ENCODE measurements at regions not wholly inside any gene's neighbourhood (a gene's known extent, or its start where the extent isn't known, plus 50 kb on each side); places are given as distances from the start of the nearest gene placed in this dataset.

- no peak for TF ChIP-seq NFE2L2 (IDR thresholded peaks at IDR 0.05; ENCODE audit: low read depth, low read length)
- TF ChIP-seq CTCF (conservative IDR thresholded peaks at IDR 0.05; ENCODE audit: low read depth, low read length), result no peak
- TF ChIP-seq USF2 (IDR thresholded peaks at IDR 0.05; ENCODE audit: low read depth, low read length), result no peak
- TF ChIP-seq POLR2A (IDR thresholded peaks at IDR 0.05; ENCODE audit: low read depth, low read length), result no peak
- TF ChIP-seq FOS (IDR thresholded peaks at IDR 0.05; ENCODE audit: low read depth, low read length), result no peak
- TF ChIP-seq CEBPB (IDR thresholded peaks at IDR 0.05; ENCODE audit: low read depth, low read length), result no peak
- no peak for TF ChIP-seq BHLHE40 (IDR thresholded peaks at IDR 0.05; ENCODE audit: low read depth, low read length)
- no peak for TF ChIP-seq RAD21 (IDR thresholded peaks at IDR 0.05; ENCODE audit: low read length)
- TF ChIP-seq MAZ (IDR thresholded peaks at IDR 0.05; ENCODE audit: borderline replicate concordance, low read depth, low read length), result no peak
- no peak for TF ChIP-seq RFX5 (IDR thresholded peaks at IDR 0.05; ENCODE audit: low read depth, low read length)
- TF ChIP-seq SMC3 (IDR thresholded peaks at IDR 0.05; ENCODE audit: low read depth, low read length), result no peak
- no peak for TF ChIP-seq MAFK (IDR thresholded peaks at IDR 0.05; ENCODE audit: low read depth, low read length)
- no peak for TF ChIP-seq MXI1 (IDR thresholded peaks at IDR 0.05; ENCODE audit: borderline replicate concordance, low read depth, low read length)
These were observed 191.1 kb upstream of the CCN2 start for GRCh38 chr6:132142308-132142707.

Data from IMR-90 (cell line).